ENCODE measurements at regions not wholly inside any gene's neighbourhood (a gene's known extent, or its start where the extent isn't known, plus 50 kb on each side); places are given as distances from the start of the nearest gene placed in this dataset.

GRCh38 chr10:58091886-58092285 is 175.8 kb downstream of the IPMK start:
- TF ChIP-seq, protein P1, sequence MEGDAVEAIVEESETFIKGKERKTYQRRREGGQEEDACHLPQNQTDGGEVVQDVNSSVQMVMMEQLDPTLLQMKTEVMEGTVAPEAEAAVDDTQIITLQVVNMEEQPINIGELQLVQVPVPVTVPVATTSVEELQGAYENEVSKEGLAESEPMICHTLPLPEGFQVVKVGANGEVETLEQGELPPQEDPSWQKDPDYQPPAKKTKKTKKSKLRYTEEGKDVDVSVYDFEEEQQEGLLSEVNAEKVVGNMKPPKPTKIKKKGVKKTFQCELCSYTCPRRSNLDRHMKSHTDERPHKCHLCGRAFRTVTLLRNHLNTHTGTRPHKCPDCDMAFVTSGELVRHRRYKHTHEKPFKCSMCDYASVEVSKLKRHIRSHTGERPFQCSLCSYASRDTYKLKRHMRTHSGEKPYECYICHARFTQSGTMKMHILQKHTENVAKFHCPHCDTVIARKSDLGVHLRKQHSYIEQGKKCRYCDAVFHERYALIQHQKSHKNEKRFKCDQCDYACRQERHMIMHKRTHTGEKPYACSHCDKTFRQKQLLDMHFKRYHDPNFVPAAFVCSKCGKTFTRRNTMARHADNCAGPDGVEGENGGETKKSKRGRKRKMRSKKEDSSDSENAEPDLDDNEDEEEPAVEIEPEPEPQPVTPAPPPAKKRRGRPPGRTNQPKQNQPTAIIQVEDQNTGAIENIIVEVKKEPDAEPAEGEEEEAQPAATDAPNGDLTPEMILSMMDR (optimal IDR thresholded peaks at IDR 0.05 in 1 of 3, IDR thresholded peaks at IDR 0.05 in 1 of 3, conservative IDR thresholded peaks at IDR 0.05 in 1 of 3; ENCODE audit: extremely low read depth in 1 of 3, insufficient read depth in 2 of 3, low read length in 3 of 3), result no peak
- TF ChIP-seq EZH2 (IDR thresholded peaks at IDR 0.05; ENCODE audit: low read length), result no peak

All from keratinocyte (primary cell).